ENCODE measurements at regions not wholly inside any gene's neighbourhood (a gene's known extent, or its start where the extent isn't known, plus 50 kb on each side); places are given as distances from the start of the nearest gene placed in this dataset.

- CTCF ChIA-PET, result no interaction called here
- Histone ChIP-seq H3K4me3 (ENCODE audit: low read depth, low read length) (no peak overlapping the region), H3K4me1 (ENCODE audit: control insufficient read depth, insufficient read depth, low read length) (no peaks in the 10 kb centered on the region), H3K27ac (ENCODE audit: extremely low read depth, low read depth, low read length) (no peak overlapping the region), H3K36me3 (ENCODE audit: control insufficient read depth in 2 of 2, insufficient read depth in 1 of 2, low read length in 2 of 2) (no peaks in the 10 kb centered on the region), H3K9me3 (ENCODE audit: control insufficient read depth, insufficient read depth, low read depth, low read length) (no peaks in the 10 kb centered on the region)
- TF ChIP-seq SP7 (tag by site-specific recombination; IDR thresholded peaks at IDR 0.05), result no peak
- no peak for TF ChIP-seq ZNF311 (tag by site-specific recombination; IDR thresholded peaks at IDR 0.05; ENCODE audit: borderline replicate concordance)
- no peak for TF ChIP-seq BCL6B (tag by site-specific recombination; IDR thresholded peaks at IDR 0.05)
- no peak for TF ChIP-seq ZNF133 (tag by site-specific recombination; IDR thresholded peaks at IDR 0.05)
- TF ChIP-seq ZNF394 (tag by site-specific recombination; IDR thresholded peaks at IDR 0.05; ENCODE audit: borderline replicate concordance), result no peak
- TF ChIP-seq ELK4 (IDR thresholded peaks at IDR 0.05; ENCODE audit: borderline replicate concordance, low read depth, low read length), result no peak
- TF ChIP-seq ZNF398 (tag by site-specific recombination; IDR thresholded peaks at IDR 0.05), result no peak
- no peak for TF ChIP-seq ZNF555 (tag by site-specific recombination; conservative IDR thresholded peaks at IDR 0.05)
- no peak for TF ChIP-seq ZBTB20 (tag by site-specific recombination; IDR thresholded peaks at IDR 0.05)
- no peak for TF ChIP-seq ZNF362 (tag by site-specific recombination; IDR thresholded peaks at IDR 0.05)
- TF ChIP-seq ZNF26 (tag by site-specific recombination; IDR thresholded peaks at IDR 0.05), result no peak
- no peak for TF ChIP-seq ZSCAN16 (tag by site-specific recombination; IDR thresholded peaks at IDR 0.05)
- TF ChIP-seq ZNF621 (tag by site-specific recombination; IDR thresholded peaks at IDR 0.05), result no peak
- TF ChIP-seq OSR2 (tag by site-specific recombination; IDR thresholded peaks at IDR 0.05), result no peak
- TF ChIP-seq ZNF600 (tag by site-specific recombination; IDR thresholded peaks at IDR 0.05), result no peak
- no peak for TF ChIP-seq ZNF157 (tag by site-specific recombination; IDR thresholded peaks at IDR 0.05)
- TF ChIP-seq ZNF274 (IDR thresholded peaks at IDR 0.05; ENCODE audit: low read length), result no peak
- no peak for TF ChIP-seq ZNF274 (tag by site-specific recombination; IDR thresholded peaks at IDR 0.05; ENCODE audit: borderline replicate concordance)
- TF ChIP-seq KLF7 (tag by site-specific recombination; IDR thresholded peaks at IDR 0.05; ENCODE audit: borderline replicate concordance), result no peak
- no peak for TF ChIP-seq ZNF23 (tag by site-specific recombination; IDR thresholded peaks at IDR 0.05; ENCODE audit: borderline replicate concordance)
- TF ChIP-seq GFI1B (tag by site-specific recombination; IDR thresholded peaks at IDR 0.05), result no peak
- POLR2A ChIA-PET, result no interaction called here
Observed at GRCh38 chr2:76667821-76668271, 854.3 kb downstream of the LRRTM4 start.

Data from HEK293 (cell line).